Esophagus (tissue), 2 donors: ENCODE measurements at regions not wholly inside any gene's neighbourhood (a gene's known extent, or its start where the extent isn't known, plus 50 kb on each side); places are given as distances from the start of the nearest gene placed in this dataset.
"Not testable (repeated sequence)": the region's sequence is repeated elsewhere in the genome, so short reads cannot be mapped to it uniquely, and the experiment has no call there.

ENCODE experiments used
- H3K27ac ChIP-seq, 2 donors: one replicate each; pipeline ENCODE4 v1.5.1; 2013; ENCODE audit warnings: low read depth in 2 of 2, mild to moderate bottlenecking in 2 of 2, inconsistent platforms in 1 of 2, low read length in 1 of 2, moderate library complexity in 1 of 2
- H3K27me3 ChIP-seq, 2 donors: one replicate each; pipeline ENCODE4 v1.6.1; 2013; ENCODE audit warnings: low read length in 2 of 2, control low read depth in 1 of 2, mild to moderate bottlenecking in 1 of 2; ENCODE audit not compliant: insufficient read depth in 2 of 2, control insufficient read depth in 1 of 2
- H3K36me3 ChIP-seq, 2 donors: one replicate each; pipeline ENCODE4 v1.6.1; 2013; ENCODE audit warnings: low read length in 1 of 2; ENCODE audit not compliant: control insufficient read depth in 2 of 2, insufficient read depth in 2 of 2
- H3K4me1 ChIP-seq, 2 donors: one replicate each; pipeline ENCODE4 v1.6.1; 2013; ENCODE audit warnings: low read length in 1 of 2; ENCODE audit not compliant: control insufficient read depth in 2 of 2, insufficient read depth in 2 of 2
- H3K4me3 ChIP-seq, 2 donors: one replicate each; pipeline ENCODE4 v1.5.1; 2013; ENCODE audit warnings: low read length in 2 of 2, mild to moderate bottlenecking in 2 of 2, low read depth in 1 of 2, moderate library complexity in 1 of 2
- H3K9me3 ChIP-seq, 2 donors: one replicate each; pipeline ENCODE4 v1.6.1; 2013; ENCODE audit warnings: mild to moderate bottlenecking in 2 of 2, low read depth in 1 of 2, low read length in 1 of 2, moderate library complexity in 1 of 2; ENCODE audit not compliant: control insufficient read depth in 2 of 2, insufficient read depth in 1 of 2
- WGBS, 2 donors: extraction: QIAGEN DNeasy Blood & Tissue Kit; methylation state at CpG; one replicate each; pipeline ENCODE4 v1.1.7; 2013; 5-methylcytosine and 5-hydroxymethylcytosine counted together
- donor health status: healthy with polysubstance abuse.
- donor health status: Bipolar disorder and iron deficiency.

DNA sequence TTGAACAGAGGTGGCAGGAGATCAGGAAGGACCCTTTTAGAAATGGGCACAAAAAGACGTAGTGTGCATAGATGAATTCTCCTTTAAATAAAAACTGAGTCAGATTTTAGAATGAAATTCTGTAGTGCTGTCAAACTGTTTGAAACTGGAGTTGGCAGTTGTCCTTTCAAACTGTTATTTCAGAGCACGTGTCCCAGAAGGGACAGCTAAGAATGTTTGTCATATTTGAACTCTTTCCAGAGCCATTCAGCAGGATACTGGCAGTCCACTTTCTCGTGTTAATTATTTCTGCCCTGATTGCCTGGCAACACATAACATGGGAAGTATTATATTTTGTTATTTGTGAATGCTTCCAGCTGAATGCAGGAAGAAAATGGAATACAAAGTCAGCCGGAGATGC lies 212.3 kb upstream of the DPYD start:
- H3K4me1 ChIP-seq = no peaks in the 10 kb centered on the region

DNA sequence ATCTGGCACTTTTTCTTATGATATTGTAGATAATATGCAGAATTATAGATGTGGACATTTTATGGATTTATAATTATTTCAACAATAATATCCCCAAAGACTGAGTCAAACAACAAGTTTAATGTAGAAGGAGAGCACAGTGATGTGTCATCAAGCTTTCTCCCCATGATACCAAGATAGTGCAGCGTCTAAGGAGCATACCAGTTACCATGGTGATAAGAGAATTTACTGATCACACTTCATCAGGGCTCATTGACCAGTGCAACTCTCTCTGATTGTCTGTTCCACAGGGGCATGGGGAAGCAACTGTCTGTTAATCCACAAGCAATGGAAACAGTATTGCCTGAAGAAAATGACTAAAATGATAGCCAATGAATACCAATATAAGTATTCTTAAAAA lies 209.6 kb upstream of the DPYD start:
- Histone ChIP-seq H3K4me1 (no peaks in the 10 kb centered on the region), H3K9me3 (no peaks in the 10 kb centered on the region), H3K4me3 (no peak overlapping the region), H3K36me3 (no peaks in the 10 kb centered on the region), H3K27me3 (no peaks in the 10 kb centered on the region), H3K27ac (no peak overlapping the region)
- WGBS, 2 donors = 40 to 50% methylated on average over 1 of the region's 1 CpG

More for the DNA sequence above, 212.3 kb upstream of the DPYD start:
- 44 to 53% methylated on average over 4 of the region's 4 CpGs for WGBS, 2 donors
- Histone ChIP-seq H3K27me3 (no peaks in the 10 kb centered on the region), H3K27ac (no peak overlapping the region), H3K36me3 (no peaks in the 10 kb centered on the region), H3K9me3 (no peaks in the 10 kb centered on the region), H3K4me3 (no peak overlapping the region)

DNA sequence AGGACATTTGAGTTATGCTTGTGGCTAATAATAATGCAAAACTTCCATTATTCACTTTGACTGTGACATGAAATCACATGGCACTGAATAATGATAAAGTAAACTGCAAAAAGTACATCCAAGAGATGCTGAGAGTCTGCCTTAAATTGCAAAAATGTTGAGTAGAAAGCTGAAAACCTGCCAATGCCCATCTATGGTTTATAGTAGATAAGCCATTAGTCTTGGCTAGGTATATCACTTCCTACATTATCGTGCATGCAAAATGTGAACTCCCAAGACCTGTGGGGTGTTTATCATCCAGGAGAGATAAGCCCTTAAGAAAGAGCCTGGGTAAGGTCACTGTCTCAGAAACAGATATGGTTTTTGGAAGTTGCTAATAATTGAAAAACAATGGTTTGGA lies 208.7 kb upstream of the DPYD start:
- 46 to 68% methylated on average over 1 of the region's 1 CpG for WGBS, 2 donors

DNA sequence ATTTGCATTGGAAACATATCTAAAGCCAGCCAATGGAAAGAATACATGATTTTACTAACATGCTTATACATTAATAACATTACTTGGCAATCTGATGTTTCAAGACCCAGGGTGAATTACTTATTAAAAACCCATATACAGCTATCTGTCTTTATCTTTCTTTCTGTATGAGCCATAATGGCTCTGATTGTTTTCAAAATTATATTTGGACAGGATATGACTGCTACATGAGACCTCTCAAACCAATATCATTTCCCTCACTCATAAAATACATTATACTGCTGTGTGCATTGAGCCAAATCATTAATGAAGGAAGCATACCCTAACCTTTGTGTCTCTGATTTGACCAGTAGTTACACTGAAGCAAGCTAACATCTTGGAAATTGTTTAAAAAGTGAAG lies 205.9 kb upstream of the DPYD start:
- Histone ChIP-seq H3K27me3 (no peaks in the 10 kb centered on the region), H3K9me3 (no peaks in the 10 kb centered on the region), H3K4me3 (no peak overlapping the region), H3K36me3 (no peaks in the 10 kb centered on the region), H3K27ac (no peak overlapping the region), H3K4me1 (no peaks in the 10 kb centered on the region)

More for the DNA sequence above, 208.7 kb upstream of the DPYD start:
- Histone ChIP-seq H3K27ac (no peak overlapping the region), H3K27me3 (no peaks in the 10 kb centered on the region), H3K9me3 (no peaks in the 10 kb centered on the region), H3K4me1 (no peaks in the 10 kb centered on the region), H3K4me3 (no peak overlapping the region), H3K36me3 (no peaks in the 10 kb centered on the region)

DNA sequence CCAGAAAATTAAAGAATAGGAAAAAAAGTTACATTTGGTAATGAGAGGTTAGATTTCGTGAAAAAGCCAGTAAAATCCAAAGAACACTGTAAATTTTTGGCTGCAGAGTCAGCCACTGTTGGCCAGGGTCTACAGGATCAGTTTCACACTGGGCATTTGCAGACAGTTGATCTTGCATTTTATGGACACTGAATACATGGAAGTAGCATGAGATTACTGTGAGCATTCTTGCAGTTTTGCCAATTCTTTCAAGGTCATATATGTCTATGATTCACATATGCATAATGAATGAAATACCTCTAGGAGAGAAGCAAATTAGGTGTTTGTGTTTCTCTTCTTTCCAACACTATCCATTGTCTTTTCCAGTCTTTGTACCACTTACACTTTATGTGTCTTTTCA lies 200.8 kb upstream of the DPYD start:
- Histone ChIP-seq H3K9me3 (no peaks in the 10 kb centered on the region), H3K27ac (no peak overlapping the region), H3K4me3 (no peak overlapping the region), H3K27me3 (no peaks in the 10 kb centered on the region), H3K36me3 (no peaks in the 10 kb centered on the region), H3K4me1 (no peaks in the 10 kb centered on the region)
- WGBS, 2 donors = 0 to 11% methylated on average over 1 of the region's 1 CpG

DNA sequence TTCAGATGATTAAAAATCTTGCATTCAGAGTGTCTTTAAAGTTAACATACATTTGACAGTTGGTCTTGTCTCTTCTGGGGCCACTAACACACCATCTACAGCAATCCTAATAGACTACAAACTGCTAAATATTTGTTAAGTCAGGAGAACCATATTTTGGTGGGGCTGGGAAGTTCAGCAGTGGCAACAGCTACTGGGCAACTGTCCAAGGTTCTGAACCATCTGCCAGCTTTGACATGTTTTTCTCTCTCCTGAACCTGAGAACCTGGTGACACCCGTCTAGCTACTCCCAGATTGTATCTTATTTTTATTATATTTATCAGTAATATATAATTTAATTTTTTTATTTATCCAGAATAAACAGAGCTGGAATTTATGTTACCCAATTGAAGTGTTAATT lies 199.0 kb upstream of the DPYD start:
- H3K36me3 ChIP-seq = no peaks in the 10 kb centered on the region
- no peaks in the 10 kb centered on the region for H3K4me1 ChIP-seq
- 9 to 15% methylated on average over 1 of the region's 1 CpG for WGBS, 2 donors
- no peak overlapping the region for H3K27ac ChIP-seq
- no peaks in the 10 kb centered on the region for H3K9me3 ChIP-seq
- no peaks in the 10 kb centered on the region for H3K27me3 ChIP-seq
- H3K4me3 ChIP-seq = no peak overlapping the region

DNA sequence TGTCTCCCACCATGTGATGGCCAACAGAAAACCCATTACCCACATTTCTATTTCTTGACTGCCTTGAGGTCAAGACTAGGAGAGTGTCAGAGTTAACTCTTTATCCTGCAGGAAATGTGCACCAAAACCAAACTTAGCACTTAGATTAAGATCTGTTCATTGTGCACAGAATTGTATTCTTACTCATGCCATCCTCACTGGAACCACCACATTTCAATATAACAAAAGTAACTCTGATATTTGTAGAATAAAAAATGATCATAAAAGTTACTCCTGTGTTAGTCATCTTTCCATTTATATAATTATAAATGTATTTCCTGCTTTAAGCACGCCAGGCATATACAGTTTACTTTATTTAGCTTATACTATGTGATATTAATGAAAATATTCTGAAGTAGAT lies 193.0 kb upstream of the DPYD start:
- Histone ChIP-seq H3K9me3 (no peaks in the 10 kb centered on the region), H3K27ac (no peak overlapping the region), H3K27me3 (no peaks in the 10 kb centered on the region), H3K36me3 (no peaks in the 10 kb centered on the region), H3K4me3 (no peak overlapping the region), H3K4me1 (no peaks in the 10 kb centered on the region)
- WGBS, 2 donors = 59 to 80% methylated on average over 1 of the region's 1 CpG

DNA sequence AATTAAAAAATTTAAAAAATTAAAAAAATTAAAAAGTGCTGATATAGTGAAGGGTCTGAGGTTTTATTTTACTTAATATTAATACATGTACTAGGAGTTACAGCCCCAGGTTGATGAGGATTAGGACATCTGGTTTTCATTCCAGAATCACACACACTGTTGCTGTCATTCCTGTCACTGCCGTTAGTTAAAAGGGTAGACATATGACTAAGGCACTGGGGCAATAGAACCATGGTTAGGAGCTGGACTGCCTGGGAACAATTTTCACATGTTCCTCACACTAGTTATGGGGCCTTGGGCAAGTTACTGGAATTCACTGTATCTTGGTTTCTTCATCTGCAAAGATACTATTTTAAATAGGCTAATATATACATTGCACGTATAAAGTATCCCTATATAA lies 191.8 kb upstream of the DPYD start:
- Histone ChIP-seq H3K36me3 (no peaks in the 10 kb centered on the region), H3K4me3 (no peak overlapping the region), H3K4me1 (no peaks in the 10 kb centered on the region), H3K27me3 (no peaks in the 10 kb centered on the region), H3K27ac (no peak overlapping the region), H3K9me3 (no peaks in the 10 kb centered on the region)
- 82 to 92% methylated on average over 2 of the region's 2 CpGs for WGBS, 2 donors

DNA sequence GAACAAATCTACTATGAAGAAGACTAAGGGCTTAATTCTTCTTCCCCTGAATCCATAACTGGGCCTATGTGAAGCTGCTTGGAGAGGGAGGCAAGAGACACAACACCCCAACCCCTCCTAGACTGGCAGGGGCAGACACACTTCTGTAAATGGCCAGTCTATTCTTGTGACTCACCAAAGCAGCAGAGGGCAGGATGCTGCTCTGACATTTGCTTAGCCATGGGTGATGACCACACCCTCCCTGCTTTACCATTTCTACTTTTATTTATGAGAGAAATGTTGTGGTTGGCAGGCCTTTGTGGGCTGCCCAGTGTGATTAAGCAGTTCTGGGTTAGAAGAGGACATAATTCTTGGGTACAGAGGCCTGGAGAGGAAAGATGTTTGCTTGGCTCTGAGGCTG lies 189.8 kb upstream of the DPYD start:
- Histone ChIP-seq H3K27me3 (no peaks in the 10 kb centered on the region), H3K9me3 (no peaks in the 10 kb centered on the region), H3K4me3 (no peak overlapping the region), H3K27ac (no peak overlapping the region), H3K4me1 (no peaks in the 10 kb centered on the region), H3K36me3 (no peaks in the 10 kb centered on the region)

DNA sequence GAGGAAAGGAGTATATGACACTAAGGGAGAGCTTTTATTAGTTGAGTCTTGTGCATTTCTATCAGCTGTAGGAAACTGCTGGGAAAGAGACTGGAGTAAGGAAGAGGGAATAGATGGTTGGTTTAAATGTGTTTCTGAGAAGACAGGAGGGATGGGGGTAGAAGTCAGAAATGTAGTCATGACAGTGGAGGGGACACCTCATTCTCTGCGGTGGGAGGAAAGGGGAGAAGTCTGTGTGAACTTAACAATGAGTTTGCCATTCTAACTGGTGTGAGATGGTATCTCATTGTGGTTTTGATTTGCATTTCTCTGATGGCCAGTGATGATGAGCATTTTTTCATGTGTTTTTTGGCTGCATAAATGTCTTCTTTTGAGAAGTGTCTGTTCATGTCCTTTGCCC lies 187.5 kb upstream of the DPYD start:
- H3K4me3 ChIP-seq, H3K27ac ChIP-seq, H3K9me3 ChIP-seq, H3K36me3 ChIP-seq, H3K27me3 ChIP-seq, H3K4me1 ChIP-seq: not testable (repeated sequence)
- WGBS, 2 donors = 83 to 86% methylated on average over 1 of the region's 1 CpG
